Upper lobe of left lung (tissue), 6 donors: ENCODE measurements at regions not wholly inside any gene's neighbourhood (a gene's known extent, or its start where the extent isn't known, plus 50 kb on each side); places are given as distances from the start of the nearest gene placed in this dataset.

Experiments
- ATAC-seq, 2 donors: fragments of 200-7000 bp; cut with Tn5 transposase; one replicate each; pipeline ENCODE4 v1.9.1; 2022; ENCODE audit warnings: mild to moderate bottlenecking in 2 of 2, moderate library complexity in 2 of 2; ENCODE audit not compliant: low FRiP score in 2 of 2
- DNase-seq, 2 donors: peaks; one replicate each; pipeline ENCODE4 v3.0.0-alpha.2; 2019 to 2020
- H3K27ac ChIP-seq, 4 donors: fragments of 200-600 bp; sonication (generic); one replicate each; pipeline ENCODE4 v1.5.1; 2016 to 2019
- H3K27me3 ChIP-seq, 4 donors: fragments of 200-600 bp; sonication (generic); one replicate each; pipeline ENCODE4 v1.5.1; 2017 to 2019
- H3K36me3 ChIP-seq, 4 donors: fragments of 200-600 bp; sonication (generic); one replicate each; pipeline ENCODE4 v1.5.1; 2016 to 2019
- H3K4me1 ChIP-seq, 4 donors: fragments of 200-600 bp; sonication (generic); one replicate each; pipeline ENCODE4 v1.5.1; 2018 to 2019
- H3K4me3 ChIP-seq, 4 donors: fragments of 200-600 bp; sonication (generic); one replicate each; pipeline ENCODE4 v1.5.1; 2017 to 2019; ENCODE audit warnings: mild to moderate bottlenecking in 2 of 4, moderate library complexity in 1 of 4
- H3K9me3 ChIP-seq, 4 donors: fragments of 200-600 bp; sonication (generic); one replicate each; pipeline ENCODE4 v1.5.1; 2018 to 2019
- CTCF ChIP-seq, 6 experiments: fragments of 450-650 bp in 4 of 6; fragments of 200-600 bp in 2 of 6; sonication (generic) in 2 of 6; IDR thresholded peaks; one replicate each; pipeline ENCODE4 v1.5.1; 2016 to 2019; ENCODE audit warnings: antibody characterized with exemption in 6 of 6
- EP300 ChIP-seq, 4 donors: sonication (generic); formaldehyde crosslinking; IDR thresholded peaks; one replicate each; pipeline ENCODE4 v1.5.1; 2017; ENCODE audit warnings: antibody characterized with exemption in 4 of 4, control low read depth in 2 of 4
- POLR2A ChIP-seq, 4 donors: fragments of 450-650 bp; IDR thresholded peaks; one replicate each; pipeline ENCODE4 v1.5.1; 2016 to 2017; ENCODE audit warnings: antibody characterized with exemption in 4 of 4, mild to moderate bottlenecking in 2 of 4
- POLR2AphosphoS5 ChIP-seq, 2 donors: sonication (generic); formaldehyde crosslinking; IDR thresholded peaks; one replicate each; pipeline ENCODE4 v1.5.1; 2017; ENCODE audit warnings: antibody characterized with exemption in 2 of 2
- WGBS, 2 donors: methylation state at CpG; one replicate each; pipeline ENCODE4 v1.1.5; 2017 to 2018; 5-methylcytosine and 5-hydroxymethylcytosine counted together
- donor health status: DM: no; HTN: no; CAD: no; lungs with moderate emphysema.
- donor health status: DM: no; HTN: yes; CAD: no; lungs with severe emphysema.

GRCh38 chr3:191070201-191070600 lies 128.8 kb upstream of the OSTN start:
- H3K9me3 ChIP-seq = no peaks in the 10 kb centered on the region
- 78 to 80% methylated on average over 2 of the region's 2 CpGs for WGBS, 2 donors
- TF ChIP-seq POLR2AphosphoS5 (IDR thresholded peaks at IDR 0.05) (no peak), POLR2A (IDR thresholded peaks at IDR 0.05) (no peak), CTCF (IDR thresholded peaks at IDR 0.05) (no peak), EP300 (IDR thresholded peaks at IDR 0.05) (no peak)
- no peaks in the 10 kb centered on the region for H3K36me3 ChIP-seq
- DNase-seq (no peak), ATAC-seq (no peak)
- H3K27me3 ChIP-seq = no peaks in the 10 kb centered on the region
- no peak overlapping the region for H3K4me3 ChIP-seq
- H3K4me1 ChIP-seq = no peaks in the 10 kb centered on the region
- no peak overlapping the region for H3K27ac ChIP-seq

GRCh38 chr3:191068946-191069813 lies 129.9 kb upstream of the OSTN start:
- Histone ChIP-seq H3K27ac (no peak overlapping the region), H3K4me1 (no peaks in the 10 kb centered on the region), H3K27me3 (no peaks in the 10 kb centered on the region), H3K9me3 (no peaks in the 10 kb centered on the region), H3K4me3 (no peak overlapping the region), H3K36me3 (no peaks in the 10 kb centered on the region)
- no peak for TF ChIP-seq POLR2A (IDR thresholded peaks at IDR 0.05)
- TF ChIP-seq POLR2AphosphoS5 (IDR thresholded peaks at IDR 0.05) = no peak
- TF ChIP-seq EP300 (IDR thresholded peaks at IDR 0.05) = no peak
- TF ChIP-seq CTCF (IDR thresholded peaks at IDR 0.05) = no peak
- ATAC-seq = no peak
- no peak for DNase-seq
- WGBS, 2 donors = 65 to 71% methylated on average over 5 of the region's 5 CpGs

GRCh38 chr3:191066669-191067068 lies 132.4 kb upstream of the OSTN start:
- H3K36me3 ChIP-seq = no peaks in the 10 kb centered on the region
- no peaks in the 10 kb centered on the region for H3K27me3 ChIP-seq
- H3K27ac ChIP-seq = no peak overlapping the region
- DNase-seq (no peak), ATAC-seq (no peak)
- no peak overlapping the region for H3K4me3 ChIP-seq
- H3K4me1 ChIP-seq = no peaks in the 10 kb centered on the region
- H3K9me3 ChIP-seq = no peaks in the 10 kb centered on the region
- TF ChIP-seq POLR2A (IDR thresholded peaks at IDR 0.05) = no peak
- no peak for TF ChIP-seq EP300 (IDR thresholded peaks at IDR 0.05)
- TF ChIP-seq CTCF (IDR thresholded peaks at IDR 0.05) = no peak
- no peak for TF ChIP-seq POLR2AphosphoS5 (IDR thresholded peaks at IDR 0.05)
- 71 to 81% methylated on average over 1 of the region's 1 CpG for WGBS, 2 donors

GRCh38 chr3:191065181-191065805 lies 133.7 kb upstream of the OSTN start:
- no peaks in the 10 kb centered on the region for H3K27me3 ChIP-seq
- no peaks in the 10 kb centered on the region for H3K9me3 ChIP-seq
- H3K4me1 ChIP-seq = no peaks in the 10 kb centered on the region
- no peak overlapping the region for H3K27ac ChIP-seq
- H3K4me3 ChIP-seq = no peak overlapping the region
- DNase-seq (no peak), ATAC-seq (no peak)
- 82 to 85% methylated on average over 6 of the region's 6 CpGs for WGBS, 2 donors
- TF ChIP-seq CTCF (IDR thresholded peaks at IDR 0.05) (no peak), POLR2A (IDR thresholded peaks at IDR 0.05) (no peak), EP300 (IDR thresholded peaks at IDR 0.05) (no peak), POLR2AphosphoS5 (IDR thresholded peaks at IDR 0.05) (no peak)
- no peaks in the 10 kb centered on the region for H3K36me3 ChIP-seq
